ENCODE measurements at regions not wholly inside any gene's neighbourhood (a gene's known extent, or its start where the extent isn't known, plus 50 kb on each side); places are given as distances from the start of the nearest gene placed in this dataset.
"Not testable (repeated sequence)": the region's sequence is repeated elsewhere in the genome, so short reads cannot be mapped to it uniquely, and the experiment has no call there.

DNA sequence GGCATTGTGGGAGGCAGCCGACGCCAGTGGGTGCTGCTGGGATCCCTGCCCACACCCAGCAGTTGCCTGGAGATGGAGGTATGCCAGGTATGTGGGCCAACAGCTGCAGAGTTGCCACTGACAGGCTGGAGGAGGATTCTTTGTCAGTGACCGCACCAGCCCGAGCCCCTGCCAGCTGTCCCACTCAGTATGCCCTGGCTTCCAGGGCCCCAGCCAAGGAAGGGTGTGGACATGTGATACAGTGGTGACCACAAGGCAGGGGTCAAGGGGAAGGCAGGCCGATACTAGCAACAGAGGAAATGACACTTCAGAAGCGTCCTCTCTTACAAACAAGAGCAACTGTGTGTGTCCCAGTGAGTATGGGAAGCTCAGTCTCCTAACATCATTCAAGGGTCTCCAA is 185.1 kb upstream of the NOTCH2NLA start:
- H3K27me3 Mint-ChIP-seq; POLR2A ChIA-PET; H3K4me1 Mint-ChIP-seq; H3K27ac Mint-ChIP-seq; H3K9me3 Mint-ChIP-seq; ATAC-seq (ENCODE audit: low read depth); H3K36me3 Mint-ChIP-seq; DNase-seq: not testable (repeated sequence)
- peak overlapping the region; percentile 70 for H3K4me3 Mint-ChIP-seq

DNA sequence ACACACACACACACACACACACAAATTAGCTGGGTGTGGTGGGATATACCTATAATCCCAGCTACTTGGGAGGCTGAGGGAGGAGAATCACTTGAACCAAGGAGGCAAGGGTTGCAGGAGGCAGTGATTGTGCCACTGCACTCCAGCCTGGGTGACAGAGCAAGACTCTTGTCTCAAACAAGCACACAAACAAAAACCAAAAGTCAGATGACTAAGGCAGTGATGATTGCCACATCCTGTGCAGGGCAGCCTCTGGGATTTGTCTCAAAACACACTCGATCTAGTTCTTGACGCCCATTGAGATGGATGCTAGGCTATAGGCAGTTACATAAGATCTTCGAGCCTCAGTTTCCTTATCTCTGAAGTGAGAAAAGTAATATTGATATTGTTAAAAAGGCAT is 183.1 kb upstream of the NOTCH2NLA start:
- H3K27me3 Mint-ChIP-seq, H3K36me3 Mint-ChIP-seq, DNase-seq, H3K4me1 Mint-ChIP-seq, POLR2A ChIA-PET, H3K9me3 Mint-ChIP-seq: not testable (repeated sequence)
- peak; percentile 46 for ATAC-seq (ENCODE audit: low read depth)
- Mint-ChIP-seq H3K27ac (peak overlapping the region; percentile 91), H3K4me3 (peak overlapping the region; percentile 76)

DNA sequence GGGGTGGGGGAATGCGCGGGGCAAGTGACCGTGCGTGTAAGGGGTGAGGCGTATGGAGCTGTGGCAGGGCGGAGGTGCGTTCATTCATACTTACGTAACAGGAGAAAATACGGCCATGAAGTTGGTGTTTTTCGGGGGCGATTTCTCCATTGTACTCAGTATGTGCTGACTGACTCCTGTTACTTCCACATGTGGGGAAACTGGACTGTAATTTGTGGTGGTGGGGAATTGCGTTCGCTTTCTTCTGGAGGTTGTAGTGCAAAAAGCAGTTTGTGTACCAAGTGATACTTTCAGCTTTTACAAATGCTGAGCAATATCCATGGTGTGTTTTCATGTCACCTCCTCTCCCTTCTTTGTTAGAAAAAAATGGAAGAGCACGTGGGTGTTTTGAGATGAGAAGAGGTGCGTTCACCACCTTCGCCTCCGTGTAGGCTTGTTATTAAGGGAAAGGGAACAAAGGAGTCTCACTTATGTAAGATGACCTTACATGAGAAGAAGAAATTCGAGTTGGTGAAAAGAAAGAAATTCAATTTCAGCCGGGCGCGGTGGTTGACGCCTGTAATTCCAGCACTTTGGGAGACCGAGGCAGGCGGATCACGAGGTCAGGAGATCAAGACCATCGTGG is 181.1 kb upstream of the NOTCH2NLA start:
- POLR2A ChIA-PET, result interaction anchor here (0.6 to 1.2 kb wide), 2 partner anchors 22 to 32 kb away, joined by 5 to 8 read pairs; no protein-coding TSS in a partner anchor
- DNase-seq, result not testable (repeated sequence)
- H3K27ac Mint-ChIP-seq, result peak overlapping the region; percentile 88

DNA sequence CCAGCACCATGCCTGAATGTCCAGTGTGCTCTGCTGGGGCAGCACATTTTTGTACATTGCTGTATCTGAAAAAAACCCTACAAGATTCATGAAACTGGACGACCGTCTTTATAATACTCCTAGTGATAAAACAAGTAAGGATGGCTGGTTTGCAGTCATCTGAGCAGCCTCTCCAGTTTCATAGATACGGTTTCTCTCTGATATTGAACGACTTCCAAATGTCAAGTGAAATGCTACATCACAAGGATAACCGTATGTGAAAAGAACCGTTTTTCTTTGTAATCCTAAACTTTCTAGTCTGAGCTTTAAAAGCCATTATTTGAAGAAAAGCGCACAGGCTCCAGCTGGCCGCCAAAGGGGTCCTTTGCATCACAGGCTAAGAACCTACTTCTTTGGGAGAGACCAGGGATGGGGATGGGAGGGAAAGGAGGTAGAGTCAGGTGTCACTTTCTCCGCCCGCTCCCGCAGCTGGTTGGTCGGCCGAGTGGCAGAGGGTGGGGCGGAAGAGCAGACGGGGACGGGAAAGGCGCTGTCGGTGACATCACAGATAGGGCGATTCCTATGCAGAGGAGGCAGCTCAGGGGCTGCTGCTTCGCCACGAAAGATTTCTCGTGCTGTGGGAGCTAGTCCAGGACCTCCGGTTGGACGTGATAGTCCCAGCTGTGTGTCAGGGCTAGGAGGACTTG is 180.4 kb upstream of the NOTCH2NLA start:
- not testable (repeated sequence) for H3K36me3 Mint-ChIP-seq, H3K27me3 Mint-ChIP-seq, H3K4me1 Mint-ChIP-seq, H3K9me3 Mint-ChIP-seq, DNase-seq
- Mint-ChIP-seq H3K4me3 (peak overlapping the region; percentile 73), H3K27ac (peak overlapping the region; percentile 88)
- ATAC-seq (ENCODE audit: low read depth), result peak; percentile 77
- POLR2A ChIA-PET, result interaction anchor here (1.2 kb wide), 1 partner anchor 22 kb away, joined by 5 read pairs; no protein-coding TSS in a partner anchor

More for the DNA sequence above, 181.1 kb upstream of the NOTCH2NLA start:
- H3K4me1 Mint-ChIP-seq, H3K36me3 Mint-ChIP-seq, H3K9me3 Mint-ChIP-seq, H3K27me3 Mint-ChIP-seq: not testable (repeated sequence)
- peak; percentile 87 for ATAC-seq (ENCODE audit: low read depth)
- H3K4me3 Mint-ChIP-seq, result peak overlapping the region; percentile 73

- peak overlapping the region; percentile 90 for H3K27ac Mint-ChIP-seq
- H3K27me3 Mint-ChIP-seq, H3K9me3 Mint-ChIP-seq, DNase-seq, POLR2A ChIA-PET, H3K36me3 Mint-ChIP-seq: not testable (repeated sequence)
- ATAC-seq (ENCODE audit: low read depth), result peak; percentile 60
- peak overlapping the region; percentile 67 for H3K4me3 Mint-ChIP-seq
- H3K4me1 Mint-ChIP-seq, result peaks cover 24% of the 10 kb centered on the region
These were observed 172.5 kb upstream of the NOTCH2NLA start for GRCh38 chr1:146401281-146401825.

- POLR2A ChIA-PET, result interaction anchor here (0.9 to 2.2 kb wide), 2 partner anchors 13 to 23 kb away, joined by 4 to 15 read pairs; no protein-coding TSS in a partner anchor
- H3K36me3 Mint-ChIP-seq, H3K27me3 Mint-ChIP-seq, DNase-seq, H3K9me3 Mint-ChIP-seq: not testable (repeated sequence)
- Mint-ChIP-seq H3K4me1 (peaks cover 24% of the 10 kb centered on the region), H3K27ac (peak overlapping the region; percentile 90), H3K4me3 (peak overlapping the region; percentile 67)
- ATAC-seq (ENCODE audit: low read depth), result peak; percentile 29
These were observed 171.6 kb upstream of the NOTCH2NLA start for GRCh38 chr1:146400173-146401121.

DNA sequence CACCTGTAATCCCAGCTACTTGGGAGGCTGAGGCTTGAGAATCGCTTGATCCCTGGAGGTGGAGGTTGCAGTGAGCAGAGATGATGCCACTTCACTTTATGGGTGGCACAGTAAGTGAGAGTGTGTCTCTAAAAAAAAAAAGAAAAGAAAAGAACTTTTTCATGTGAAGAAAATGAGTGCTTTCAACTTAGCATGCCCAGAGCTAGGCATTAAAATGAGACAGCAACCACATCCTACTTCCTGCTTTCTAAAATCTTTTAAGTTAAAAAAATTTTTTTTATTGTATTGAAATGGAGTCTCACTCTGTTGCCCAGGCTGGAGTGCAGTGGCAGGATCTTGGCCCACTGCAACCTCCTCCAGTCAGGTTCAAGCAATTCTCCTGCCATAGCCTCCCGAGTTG is 170.4 kb upstream of the NOTCH2NLA start:
- H3K36me3 Mint-ChIP-seq, H3K27me3 Mint-ChIP-seq, H3K9me3 Mint-ChIP-seq, DNase-seq: not testable (repeated sequence)
- POLR2A ChIA-PET, result interaction anchor here (0.6 to 2.2 kb wide), 3 partner anchors 12 to 22 kb away, joined by 3 to 15 read pairs (median 4); no protein-coding TSS in a partner anchor
- Mint-ChIP-seq H3K4me1 (peaks cover 24% of the 10 kb centered on the region), H3K4me3 (peak overlapping the region; percentile 66), H3K27ac (peak overlapping the region; percentile 90)
- peak; percentile 74 for ATAC-seq (ENCODE audit: low read depth)

- H3K9me3 Mint-ChIP-seq; ATAC-seq (ENCODE audit: low read depth); POLR2A ChIA-PET; H3K36me3 Mint-ChIP-seq; H3K4me3 Mint-ChIP-seq; H3K27me3 Mint-ChIP-seq; DNase-seq: not testable (repeated sequence)
- peak overlapping the region; percentile 77 for H3K27ac Mint-ChIP-seq
- peaks cover 24% of the 10 kb centered on the region for H3K4me1 Mint-ChIP-seq
These were observed 168.0 kb upstream of the NOTCH2NLA start for GRCh38 chr1:146396801-146397200.

- H3K27me3 Mint-ChIP-seq; H3K36me3 Mint-ChIP-seq; POLR2A ChIA-PET; H3K4me3 Mint-ChIP-seq; H3K27ac Mint-ChIP-seq; H3K9me3 Mint-ChIP-seq; ATAC-seq (ENCODE audit: low read depth); DNase-seq: not testable (repeated sequence)
- peaks cover 19% of the 10 kb centered on the region for H3K4me1 Mint-ChIP-seq
These were observed 167.4 kb upstream of the NOTCH2NLA start for GRCh38 chr1:146396242-146396641.

- H3K4me3 Mint-ChIP-seq; H3K27me3 Mint-ChIP-seq; DNase-seq; H3K27ac Mint-ChIP-seq; H3K9me3 Mint-ChIP-seq; POLR2A ChIA-PET; ATAC-seq (ENCODE audit: low read depth); H3K36me3 Mint-ChIP-seq; H3K4me1 Mint-ChIP-seq: not testable (repeated sequence)
These were observed 165.0 kb upstream of the NOTCH2NLA start for GRCh38 chr1:146393796-146394195.

- POLR2A ChIA-PET; H3K4me3 Mint-ChIP-seq; H3K9me3 Mint-ChIP-seq; H3K4me1 Mint-ChIP-seq; ATAC-seq (ENCODE audit: low read depth); H3K27me3 Mint-ChIP-seq; H3K36me3 Mint-ChIP-seq; DNase-seq; H3K27ac Mint-ChIP-seq: not testable (repeated sequence)
These were observed 164.3 kb upstream of the NOTCH2NLA start for GRCh38 chr1:146393154-146393553.

GRCh38 chr1:146389178-146389577 is 160.4 kb upstream of the NOTCH2NLA start:
- H3K27me3 Mint-ChIP-seq; H3K36me3 Mint-ChIP-seq; H3K4me3 Mint-ChIP-seq; H3K9me3 Mint-ChIP-seq; H3K27ac Mint-ChIP-seq; DNase-seq; ATAC-seq (ENCODE audit: low read depth); POLR2A ChIA-PET: not testable (repeated sequence)
- H3K4me1 Mint-ChIP-seq, result peaks cover 10% of the 10 kb centered on the region
